TTC549 (cell line): ENCODE measurements at regions not wholly inside any gene's neighbourhood (a gene's known extent, or its start where the extent isn't known, plus 50 kb on each side); places are given as distances from the start of the nearest gene placed in this dataset.

Experiments
- FAIRE-seq: peaks from 2 replicates; lab custom pipeline; 2012; peaks lifted over from hg19 to GRCh38; lab: Jason Lieb, UNC

- FAIRE-seq, result no peak
Observed at GRCh38 chr14:71686677-71687076, 245.6 kb upstream of the RGS6 start.

- no peak for FAIRE-seq
Observed at GRCh38 chr14:71687166-71687831, 244.9 kb upstream of the RGS6 start.

GRCh38 chr14:71688576-71688975 lies 243.7 kb upstream of the RGS6 start:
- FAIRE-seq, result no peak

GRCh38 chr14:71690478-71690877 lies 241.8 kb upstream of the RGS6 start:
- FAIRE-seq, result no peak

GRCh38 chr14:71692496-71692895 lies 239.7 kb upstream of the RGS6 start:
- no peak for FAIRE-seq

GRCh38 chr14:71693381-71693780 lies 238.8 kb upstream of the RGS6 start:
- FAIRE-seq, result no peak

GRCh38 chr14:71694591-71695530 lies 237.4 kb upstream of the RGS6 start:
- no peak for FAIRE-seq

GRCh38 chr14:71695611-71696350 lies 236.4 kb upstream of the RGS6 start:
- FAIRE-seq, result no peak

GRCh38 chr14:71698027-71698426 lies 234.2 kb upstream of the RGS6 start:
- FAIRE-seq, result no peak

- no peak for FAIRE-seq
Observed at GRCh38 chr14:71698673-71699072, 233.6 kb upstream of the RGS6 start.

GRCh38 chr14:71701990-71702389 lies 230.2 kb upstream of the RGS6 start:
- no peak for FAIRE-seq

GRCh38 chr14:71702786-71703185 lies 229.4 kb upstream of the RGS6 start:
- no peak for FAIRE-seq

GRCh38 chr14:71703477-71703876 lies 228.8 kb upstream of the RGS6 start:
- FAIRE-seq, result no peak

GRCh38 chr14:71704210-71704609 lies 228.0 kb upstream of the RGS6 start:
- FAIRE-seq, result no peak

GRCh38 chr14:71705460-71705859 lies 226.8 kb upstream of the RGS6 start:
- FAIRE-seq, result no peak

GRCh38 chr14:71709076-71709475 lies 223.2 kb upstream of the RGS6 start:
- FAIRE-seq, result no peak

- no peak for FAIRE-seq
Observed at GRCh38 chr14:71709987-71710386, 222.2 kb upstream of the RGS6 start.

- no peak for FAIRE-seq
Observed at GRCh38 chr14:71711125-71711524, 221.1 kb upstream of the RGS6 start.

GRCh38 chr14:71711619-71712018 lies 220.6 kb upstream of the RGS6 start:
- FAIRE-seq, result no peak

- FAIRE-seq, result no peak
Observed at GRCh38 chr14:71712478-71712877, 219.8 kb upstream of the RGS6 start.

GRCh38 chr14:71713016-71713415 lies 219.2 kb upstream of the RGS6 start:
- FAIRE-seq, result no peak

GRCh38 chr14:71713451-71713850 lies 218.8 kb upstream of the RGS6 start:
- no peak for FAIRE-seq

GRCh38 chr14:71714225-71714624 lies 218.0 kb upstream of the RGS6 start:
- no peak for FAIRE-seq
